ENCODE measurements at regions not wholly inside any gene's neighbourhood (a gene's known extent, or its start where the extent isn't known, plus 50 kb on each side); places are given as distances from the start of the nearest gene placed in this dataset.
"Not testable (repeated sequence)": the region's sequence is repeated elsewhere in the genome, so short reads cannot be mapped to it uniquely, and the experiment has no call there.

- intact Hi-C loops (cut with micrococcal nuclease); DNase-seq (ENCODE audit: low spot score); H3K27me3 Mint-ChIP-seq (ENCODE audit: low read depth); H3K36me3 Mint-ChIP-seq (ENCODE audit: low read depth); H3K4me3 Mint-ChIP-seq (ENCODE audit: low read depth); H3K4me1 Mint-ChIP-seq (ENCODE audit: low read depth); H3K27ac Mint-ChIP-seq: not testable (repeated sequence)
- peaks cover 24% of the 10 kb centered on the region for H3K9me3 Mint-ChIP-seq
Measured at GRCh38 chr20:47921829-47922228, 136.5 kb upstream of the SULF2 start.

- intact Hi-C loops (cut with micrococcal nuclease), result no loop called here
- Mint-ChIP-seq H3K9me3 (peaks cover 26% of the 10 kb centered on the region), H3K4me3 (ENCODE audit: low read depth) (no peak overlapping the region), H3K27me3 (ENCODE audit: low read depth) (peaks cover 1% of the 10 kb centered on the region), H3K4me1 (ENCODE audit: low read depth) (no peaks in the 10 kb centered on the region), H3K27ac (no peak overlapping the region), H3K36me3 (ENCODE audit: low read depth) (no peaks in the 10 kb centered on the region)
- DNase-seq (ENCODE audit: low spot score), result no peak
Measured at GRCh38 chr20:47921408-47921807, 136.1 kb upstream of the SULF2 start.

GRCh38 chr20:47917549-47918070, 132.3 kb upstream of the SULF2 start:
- Mint-ChIP-seq H3K4me1 (ENCODE audit: low read depth) (no peaks in the 10 kb centered on the region), H3K36me3 (ENCODE audit: low read depth) (no peaks in the 10 kb centered on the region), H3K27me3 (ENCODE audit: low read depth) (peaks cover 1% of the 10 kb centered on the region), H3K27ac (no peak overlapping the region), H3K4me3 (ENCODE audit: low read depth) (no peak overlapping the region), H3K9me3 (peaks cover 31% of the 10 kb centered on the region)
- intact Hi-C loops (cut with micrococcal nuclease), result no loop called here
- DNase-seq (ENCODE audit: low spot score), result no peak

GRCh38 chr20:47915495-47915894, 130.2 kb upstream of the SULF2 start:
- no peaks in the 10 kb centered on the region for H3K4me1 Mint-ChIP-seq (ENCODE audit: low read depth)
- H3K4me3 Mint-ChIP-seq (ENCODE audit: low read depth), result no peak overlapping the region
- no peak overlapping the region for H3K27ac Mint-ChIP-seq
- H3K27me3 Mint-ChIP-seq (ENCODE audit: low read depth), result peaks cover 1% of the 10 kb centered on the region
- peaks cover 31% of the 10 kb centered on the region for H3K9me3 Mint-ChIP-seq
- intact Hi-C loops (cut with micrococcal nuclease), result no loop called here
- no peaks in the 10 kb centered on the region for H3K36me3 Mint-ChIP-seq (ENCODE audit: low read depth)
- DNase-seq (ENCODE audit: low spot score), result no peak

GRCh38 chr20:47914792-47915191, 129.5 kb upstream of the SULF2 start:
- H3K9me3 Mint-ChIP-seq, result peaks cover 31% of the 10 kb centered on the region
- no peaks in the 10 kb centered on the region for H3K36me3 Mint-ChIP-seq (ENCODE audit: low read depth)
- DNase-seq (ENCODE audit: low spot score), result no peak
- no peak overlapping the region for H3K27ac Mint-ChIP-seq
- intact Hi-C loops (cut with micrococcal nuclease), result no loop called here
- no peaks in the 10 kb centered on the region for H3K4me1 Mint-ChIP-seq (ENCODE audit: low read depth)
- peaks cover 1% of the 10 kb centered on the region for H3K27me3 Mint-ChIP-seq (ENCODE audit: low read depth)
- H3K4me3 Mint-ChIP-seq (ENCODE audit: low read depth), result no peak overlapping the region

GRCh38 chr20:47912786-47913501, 127.7 kb upstream of the SULF2 start:
- peaks cover 17% of the 10 kb centered on the region for H3K9me3 Mint-ChIP-seq
- H3K36me3 Mint-ChIP-seq (ENCODE audit: low read depth); H3K4me1 Mint-ChIP-seq (ENCODE audit: low read depth); H3K4me3 Mint-ChIP-seq (ENCODE audit: low read depth); H3K27me3 Mint-ChIP-seq (ENCODE audit: low read depth); intact Hi-C loops (cut with micrococcal nuclease); H3K27ac Mint-ChIP-seq; DNase-seq (ENCODE audit: low spot score): not testable (repeated sequence)

GRCh38 chr20:47912165-47912564, 126.9 kb upstream of the SULF2 start:
- H3K36me3 Mint-ChIP-seq (ENCODE audit: low read depth); DNase-seq (ENCODE audit: low spot score); H3K4me3 Mint-ChIP-seq (ENCODE audit: low read depth); H3K4me1 Mint-ChIP-seq (ENCODE audit: low read depth); H3K27ac Mint-ChIP-seq; intact Hi-C loops (cut with micrococcal nuclease); H3K27me3 Mint-ChIP-seq (ENCODE audit: low read depth): not testable (repeated sequence)
- peaks cover 11% of the 10 kb centered on the region for H3K9me3 Mint-ChIP-seq

GRCh38 chr20:47909696-47910369, 124.6 kb upstream of the SULF2 start:
- H3K4me1 Mint-ChIP-seq (ENCODE audit: low read depth); DNase-seq (ENCODE audit: low spot score); H3K4me3 Mint-ChIP-seq (ENCODE audit: low read depth); H3K9me3 Mint-ChIP-seq; intact Hi-C loops (cut with micrococcal nuclease); H3K27me3 Mint-ChIP-seq (ENCODE audit: low read depth); H3K27ac Mint-ChIP-seq; H3K36me3 Mint-ChIP-seq (ENCODE audit: low read depth): not testable (repeated sequence)

- H3K27me3 Mint-ChIP-seq (ENCODE audit: low read depth); H3K27ac Mint-ChIP-seq; H3K9me3 Mint-ChIP-seq; H3K36me3 Mint-ChIP-seq (ENCODE audit: low read depth); intact Hi-C loops (cut with micrococcal nuclease); H3K4me1 Mint-ChIP-seq (ENCODE audit: low read depth); H3K4me3 Mint-ChIP-seq (ENCODE audit: low read depth); DNase-seq (ENCODE audit: low spot score): not testable (repeated sequence)
Measured at GRCh38 chr20:47908361-47909035, 123.2 kb upstream of the SULF2 start.

GRCh38 chr20:47907951-47908350, 122.7 kb upstream of the SULF2 start:
- H3K27me3 Mint-ChIP-seq (ENCODE audit: low read depth); H3K27ac Mint-ChIP-seq; intact Hi-C loops (cut with micrococcal nuclease); DNase-seq (ENCODE audit: low spot score); H3K9me3 Mint-ChIP-seq; H3K4me1 Mint-ChIP-seq (ENCODE audit: low read depth); H3K36me3 Mint-ChIP-seq (ENCODE audit: low read depth); H3K4me3 Mint-ChIP-seq (ENCODE audit: low read depth): not testable (repeated sequence)

- Mint-ChIP-seq H3K4me3 (ENCODE audit: low read depth) (no peak overlapping the region), H3K27me3 (ENCODE audit: low read depth) (no peaks in the 10 kb centered on the region), H3K4me1 (ENCODE audit: low read depth) (no peaks in the 10 kb centered on the region), H3K27ac (no peak overlapping the region), H3K9me3 (no peaks in the 10 kb centered on the region), H3K36me3 (ENCODE audit: low read depth) (no peaks in the 10 kb centered on the region)
- no peak for DNase-seq (ENCODE audit: low spot score)
- intact Hi-C loops (cut with micrococcal nuclease), result no loop called here
Measured at GRCh38 chr20:47907031-47907675, 121.9 kb upstream of the SULF2 start.

GRCh38 chr20:47906348-47906660, 121.0 kb upstream of the SULF2 start:
- H3K27me3 Mint-ChIP-seq (ENCODE audit: low read depth), result no peaks in the 10 kb centered on the region

More at GRCh38 chr20:47906348-47906660, 121.0 kb upstream of the SULF2 start:
- Mint-ChIP-seq H3K27ac (no peak overlapping the region), H3K36me3 (ENCODE audit: low read depth) (no peaks in the 10 kb centered on the region), H3K4me3 (ENCODE audit: low read depth) (no peak overlapping the region), H3K9me3 (no peaks in the 10 kb centered on the region), H3K4me1 (ENCODE audit: low read depth) (no peaks in the 10 kb centered on the region)
- no peak for DNase-seq (ENCODE audit: low spot score)
- intact Hi-C loops (cut with micrococcal nuclease), result no loop called here
